IMR-90 (cell line): ENCODE measurements at regions not wholly inside any gene's neighbourhood (a gene's known extent, or its start where the extent isn't known, plus 50 kb on each side); places are given as distances from the start of the nearest gene placed in this dataset.

Experiments used
- ATAC-seq: fragments of 200-7000 bp; cut with Tn5 transposase; 2 replicates; pipeline ENCODE4 v1.9.1; 2020; ENCODE audit warnings: low read depth, mild to moderate bottlenecking, moderate library complexity
- BruUV-seq: library from RNA; stranded (reverse); fragments of 400-500 nt; replicated peaks from 2 replicates; lab custom pipeline; 2021; lab: Mats Ljungman, UMichigan
- CTCF ChIA-PET: fragments of 300-600 bp; formaldehyde crosslinking; extraction: SDS; loops from one replicate; lab custom pipeline; 2021; ENCODE audit warnings: antibody characterized with exemption; lab: Yijun Ruan, JAX
- POLR2A ChIA-PET: fragments of 300-600 bp; sonication (Branson Sonifier 250); formaldehyde crosslinking; loops from one replicate; lab custom pipeline; 2022; ENCODE audit warnings: antibody characterized with exemption; ENCODE audit not compliant: unreplicated experiment; lab: Charles Lee
- DNase-seq: peaks from one replicate; pipeline ENCODE4 v3.0.0; 2013
- H2AFZ ChIP-seq: replicated peaks from 2 replicates; pipeline ENCODE3; 2013; ENCODE audit warnings: low read length, mild to moderate bottlenecking; ENCODE audit not compliant: poor library complexity
- H2AK5ac ChIP-seq: 2 replicates; pipeline ENCODE4 v1.6.1; 2013; ENCODE audit warnings: low read depth, low read length, inconsistent platforms
- H2AK9ac ChIP-seq: replicated peaks from 2 replicates; pipeline ENCODE3; 2013; ENCODE audit warnings: mild to moderate bottlenecking, low read depth, low read length, moderate library complexity; ENCODE audit not compliant: poor library complexity
- H2BK120ac ChIP-seq: 2 replicates; pipeline ENCODE4 v1.6.1; 2013; ENCODE audit warnings: low read depth, low read length, inconsistent platforms
- H2BK15ac ChIP-seq: 3 replicates; pipeline ENCODE4 v1.6.1; 2013; ENCODE audit warnings: low read depth, low read length, inconsistent platforms
- H2BK20ac ChIP-seq: 2 replicates; pipeline ENCODE4 v1.6.1; 2013; ENCODE audit warnings: low read depth, mild to moderate bottlenecking, inconsistent platforms, low read length, moderate library complexity
- H2BK5ac ChIP-seq: 2 replicates; pipeline ENCODE4 v1.6.1; 2013; ENCODE audit warnings: mild to moderate bottlenecking, low read depth, low read length, inconsistent platforms; ENCODE audit not compliant: poor library complexity, severe bottlenecking
- H3K14ac ChIP-seq: replicated peaks from 2 replicates; pipeline ENCODE4 v1.6.1; 2013; ENCODE audit warnings: low read depth, low read length, inconsistent platforms
- H3K18ac ChIP-seq: 2 replicates; pipeline ENCODE4 v1.6.1; 2013; ENCODE audit warnings: low read depth, low read length, control low read depth
- H3K23ac ChIP-seq: 2 replicates; pipeline ENCODE4 v1.6.1; 2013; ENCODE audit warnings: low read depth, low read length, inconsistent platforms
- H3K27ac ChIP-seq: 2 replicates; pipeline ENCODE4 v1.5.1; 2013; ENCODE audit warnings: mild to moderate bottlenecking, control low read depth, low read length; ENCODE audit not compliant: insufficient read depth
- H3K27me3 ChIP-seq: 2 replicates; pipeline ENCODE4 v1.6.1; 2013; ENCODE audit warnings: low read length; ENCODE audit not compliant: control insufficient read depth, insufficient read depth
- H3K36me3 ChIP-seq: 2 replicates; pipeline ENCODE4 v1.6.1; 2013; ENCODE audit warnings: low read length, mixed read lengths; ENCODE audit not compliant: control insufficient read depth, insufficient read depth
- H3K4ac ChIP-seq: 2 replicates; pipeline ENCODE4 v1.6.1; 2013; ENCODE audit warnings: low read depth, low read length, inconsistent platforms
- H3K4me1 ChIP-seq: 2 replicates; pipeline ENCODE4 v1.6.1; 2013; ENCODE audit warnings: low read length, mixed read lengths; ENCODE audit not compliant: control insufficient read depth, insufficient read depth
- H3K4me2 ChIP-seq: 2 replicates; pipeline ENCODE4 v1.6.1; 2013; ENCODE audit warnings: low read depth, mild to moderate bottlenecking, control low read depth, low read length, moderate library complexity
- H3K4me3 ChIP-seq: 2 replicates; pipeline ENCODE4 v1.5.1; 2013; ENCODE audit warnings: low read depth, mild to moderate bottlenecking, control low read depth, low read length, moderate library complexity; ENCODE audit not compliant: insufficient read depth
- H3K56ac ChIP-seq: 2 replicates; pipeline ENCODE4 v1.6.1; 2013; ENCODE audit warnings: low read length, inconsistent platforms; ENCODE audit not compliant: insufficient read depth; ENCODE audit errors: extremely low read depth
- H3K79me1 ChIP-seq, 2 experiments: 2 replicates each; pipeline ENCODE4 v1.6.1; 2013; ENCODE audit warnings: low read length in 2 of 2, inconsistent platforms in 1 of 2, low read depth in 1 of 2
- H3K9ac ChIP-seq: 2 replicates; pipeline ENCODE4 v1.6.1; 2013; ENCODE audit warnings: low read depth, low read length, control low read depth
- H3K9me1 ChIP-seq: 2 replicates; pipeline ENCODE4 v1.6.1; 2013; ENCODE audit warnings: low read length, inconsistent platforms; ENCODE audit not compliant: insufficient read depth
- H3K9me3 ChIP-seq: 2 replicates; pipeline ENCODE4 v1.6.1; 2013; ENCODE audit warnings: low read length; ENCODE audit not compliant: control insufficient read depth, insufficient read depth
- H4K20me1 ChIP-seq: 2 replicates; pipeline ENCODE4 v1.6.1; 2013; ENCODE audit warnings: low read length, inconsistent platforms; ENCODE audit not compliant: insufficient read depth
- H4K5ac ChIP-seq: 2 replicates; pipeline ENCODE4 v1.6.1; 2013; ENCODE audit warnings: mild to moderate bottlenecking, low read depth, low read length, control low read depth
- H4K8ac ChIP-seq, 2 experiments: 2 replicates each; pipeline ENCODE4 v1.6.1; 2013; ENCODE audit warnings: low read depth in 2 of 2, low read length in 2 of 2, control low read depth in 1 of 2, inconsistent platforms in 1 of 2
- H4K91ac ChIP-seq: 2 replicates; pipeline ENCODE4 v1.6.1; 2013; ENCODE audit warnings: low read depth, low read length, inconsistent platforms; ENCODE audit not compliant: insufficient read depth
- CHD1 ChIP-seq: IDR thresholded peaks from 2 replicates; pipeline ENCODE4 v1.6.1; 2012; ENCODE audit warnings: low read depth, low read length, improper control_type of control experiment
- FOS ChIP-seq: fragments of 150-350 bp; IDR thresholded peaks from 2 replicates; pipeline ENCODE4 v1.6.1; 2016; ENCODE audit warnings: low read depth, low read length
- MAZ ChIP-seq: IDR thresholded peaks from 2 replicates; pipeline ENCODE4 v1.6.1; 2012; ENCODE audit warnings: low read depth, mild to moderate bottlenecking, low read length, improper control_type of control experiment, moderate library complexity, borderline replicate concordance
- POLR2A ChIP-seq: IDR thresholded peaks from 2 replicates; pipeline ENCODE4 v1.6.1; 2012; ENCODE audit warnings: mild to moderate bottlenecking, low read depth, low read length
- RAD21 ChIP-seq: IDR thresholded peaks from 2 replicates; pipeline ENCODE4 v1.6.1; 2012; ENCODE audit warnings: low read length, improper control_type of control experiment
- RCOR1 ChIP-seq: IDR thresholded peaks from 2 replicates; pipeline ENCODE4 v1.6.1; 2012; ENCODE audit warnings: mild to moderate bottlenecking, low read length, improper control_type of control experiment; ENCODE audit not compliant: insufficient replicate concordance
- RFX5 ChIP-seq: IDR thresholded peaks from 2 replicates; pipeline ENCODE4 v1.8.0; 2012; ENCODE audit warnings: low read depth, mild to moderate bottlenecking, low read length, moderate library complexity
- dilution Hi-C: fragments of 300-500 bp; cut with HindIII; formaldehyde crosslinking; loops from one replicate; pipeline ENCODE4 v1.14.3; 2018; ENCODE audit warnings: low sequenced_read_pairs; ENCODE audit not compliant: unreplicated experiment
- in situ Hi-C: fragments of 300-500 bp; cut with MboI; formaldehyde crosslinking; loops from 3 replicates; pipeline ENCODE4 v1.14.3; 2019; ENCODE audit warnings: low sequenced_read_pairs, inconsistent platforms, mixed read lengths
- intact Hi-C: fragments of 100-400 bp; cut with micrococcal nuclease; formaldehyde crosslinking; loops from 2 replicates; pipeline ENCODE4 v1.10.0; 2022
- TF ChIP-seq, protein P1 (sequence below): fragments of 150-350 bp; IDR thresholded peaks from 2 replicates; pipeline ENCODE4 v1.6.1; 2016; ENCODE audit warnings: low read depth, mild to moderate bottlenecking, low read length, moderate library complexity, borderline replicate concordance

DNA sequence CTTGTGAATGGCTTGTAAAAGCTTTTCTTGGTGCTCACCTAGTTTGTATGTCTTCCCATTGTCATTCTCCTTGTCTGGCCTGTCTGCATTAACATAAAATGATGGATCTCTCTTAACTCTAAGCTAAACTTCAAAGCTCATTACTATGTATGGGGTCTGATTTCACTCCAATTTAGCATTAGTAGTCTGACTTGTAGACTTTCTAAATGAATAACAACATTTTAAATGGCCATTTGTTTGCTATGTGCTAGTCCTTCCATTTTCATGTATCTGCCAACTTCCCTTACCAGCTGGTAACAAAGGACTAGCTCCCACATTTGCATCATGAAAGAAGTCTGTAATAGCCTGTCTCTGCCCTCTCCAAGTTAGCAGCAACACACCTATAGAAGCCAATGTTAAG lies 324.2 kb upstream of the RGPD4 start:
- H2BK20ac ChIP-seq: no peak overlapping the region
- H3K56ac ChIP-seq: no peak overlapping the region
- H3K79me1 ChIP-seq: no peaks in the 10 kb centered on the region
- no peak overlapping the region for H4K5ac ChIP-seq
- H3K4me1 ChIP-seq: no peaks in the 10 kb centered on the region
- no peak overlapping the region for H3K14ac ChIP-seq
- no peak overlapping the region for H3K9ac ChIP-seq
- H2BK5ac ChIP-seq: no peak overlapping the region
- no peak overlapping the region for H2AFZ ChIP-seq
- TF ChIP-seq CHD1: no peak
- no peak for TF ChIP-seq FOS
- TF ChIP-seq RFX5: no peak
- TF ChIP-seq MAZ: no peak
- TF ChIP-seq, protein P1, sequence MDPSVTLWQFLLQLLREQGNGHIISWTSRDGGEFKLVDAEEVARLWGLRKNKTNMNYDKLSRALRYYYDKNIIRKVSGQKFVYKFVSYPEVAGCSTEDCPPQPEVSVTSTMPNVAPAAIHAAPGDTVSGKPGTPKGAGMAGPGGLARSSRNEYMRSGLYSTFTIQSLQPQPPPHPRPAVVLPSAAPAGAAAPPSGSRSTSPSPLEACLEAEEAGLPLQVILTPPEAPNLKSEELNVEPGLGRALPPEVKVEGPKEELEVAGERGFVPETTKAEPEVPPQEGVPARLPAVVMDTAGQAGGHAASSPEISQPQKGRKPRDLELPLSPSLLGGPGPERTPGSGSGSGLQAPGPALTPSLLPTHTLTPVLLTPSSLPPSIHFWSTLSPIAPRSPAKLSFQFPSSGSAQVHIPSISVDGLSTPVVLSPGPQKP: no peak
- no peak for TF ChIP-seq RCOR1
- TF ChIP-seq POLR2A: no peak
- no peak for TF ChIP-seq RAD21
- ChIA-PET POLR2A (no interaction called here), CTCF (interaction anchor here (0.6 kb wide), 1 partner anchor 69 kb away, joined by 3 read pairs; no protein-coding TSS in a partner anchor)
- no peaks in the 10 kb centered on the region for H3K9me1 ChIP-seq
- H4K8ac ChIP-seq: no peak overlapping the region
- H2AK9ac ChIP-seq: no peak overlapping the region
- no peaks in the 10 kb centered on the region for H3K27me3 ChIP-seq
- in situ Hi-C loops (no loop called here), intact Hi-C loops (no loop called here), dilution Hi-C loops (no loop called here)
- no peak overlapping the region for H3K4ac ChIP-seq
- BruUV-seq: no TSS peak
- H4K20me1 ChIP-seq: no peaks in the 10 kb centered on the region
- no peak overlapping the region for H2AK5ac ChIP-seq
- H4K91ac ChIP-seq: no peak overlapping the region
- H3K9me3 ChIP-seq: no peaks in the 10 kb centered on the region
- no peak overlapping the region for H3K27ac ChIP-seq
- no peaks in the 10 kb centered on the region for H3K36me3 ChIP-seq
- ATAC-seq (no peak), DNase-seq (no peak)
- no peak overlapping the region for H3K23ac ChIP-seq
- H2BK120ac ChIP-seq: no peak overlapping the region
- no peak overlapping the region for H3K4me2 ChIP-seq
- no peak overlapping the region for H3K4me3 ChIP-seq
- H2BK15ac ChIP-seq: no peak overlapping the region
- H3K18ac ChIP-seq: no peak overlapping the region
